GM21619 (cell line): ENCODE measurements at regions not wholly inside any gene's neighbourhood (a gene's known extent, or its start where the extent isn't known, plus 50 kb on each side); places are given as distances from the start of the nearest gene placed in this dataset.
"Not testable (repeated sequence)": the region's sequence is repeated elsewhere in the genome, so short reads cannot be mapped to it uniquely, and the experiment has no call there.

ENCODE experiments used
- ATAC-seq: cut with Tn5 transposase; IDR thresholded peaks from one replicate; pipeline ENCODE4 v1.9.1; 2021; ENCODE audit not compliant: unreplicated experiment

GRCh38 chr7:86592185-86592584 is 51.5 kb upstream of the GRM3 start:
- ATAC-seq: no peak

GRCh38 chr7:86574006-86574405 is 69.7 kb upstream of the GRM3 start:
- ATAC-seq: no peak

- ATAC-seq: no peak
Observed at GRCh38 chr7:86558680-86559501, 84.8 kb upstream of the GRM3 start.

GRCh38 chr7:86534641-86535040 is 109.1 kb upstream of the GRM3 start:
- ATAC-seq: no peak

GRCh38 chr7:86504229-86504628 is 139.5 kb upstream of the GRM3 start:
- no peak for ATAC-seq

- no peak for ATAC-seq
Observed at GRCh38 chr7:86499986-86500385, 143.7 kb upstream of the GRM3 start.

GRCh38 chr7:86485827-86486226 is 157.9 kb upstream of the GRM3 start:
- no peak for ATAC-seq

- ATAC-seq: no peak
Observed at GRCh38 chr7:86479144-86479543, 164.6 kb upstream of the GRM3 start.

GRCh38 chr7:86477343-86477935 is 166.3 kb upstream of the GRM3 start:
- ATAC-seq: no peak

GRCh38 chr7:86470763-86471162 is 172.9 kb upstream of the GRM3 start:
- ATAC-seq: no peak

- ATAC-seq: peak; percentile 99
Observed at GRCh38 chr7:86469680-86470295, 173.9 kb upstream of the GRM3 start.

- ATAC-seq: no peak
Observed at GRCh38 chr7:86454753-86455152, 189.0 kb upstream of the GRM3 start.

GRCh38 chr7:86453454-86453853 is 190.3 kb upstream of the GRM3 start:
- ATAC-seq: no peak

GRCh38 chr7:86448856-86449255 is 194.9 kb upstream of the GRM3 start:
- no peak for ATAC-seq

GRCh38 chr7:86445285-86445684 is 198.4 kb upstream of the GRM3 start:
- no peak for ATAC-seq

GRCh38 chr7:86444245-86444644 is 199.5 kb upstream of the GRM3 start:
- ATAC-seq: no peak

GRCh38 chr7:86440420-86440819 is 203.3 kb upstream of the GRM3 start:
- not testable (repeated sequence) for ATAC-seq

GRCh38 chr7:86437951-86438450 is 205.7 kb upstream of the GRM3 start:
- no peak for ATAC-seq

GRCh38 chr7:86431761-86432160 is 211.9 kb upstream of the GRM3 start:
- ATAC-seq: no peak

GRCh38 chr7:86411814-86412213 is 231.9 kb upstream of the GRM3 start:
- ATAC-seq: no peak

- ATAC-seq: no peak
Observed at GRCh38 chr7:86407291-86407690, 236.4 kb upstream of the GRM3 start.

GRCh38 chr7:86391813-86392212 is 251.9 kb upstream of the GRM3 start:
- ATAC-seq: no peak
